HG03039 (cell line): ENCODE measurements at regions not wholly inside any gene's neighbourhood (a gene's known extent, or its start where the extent isn't known, plus 50 kb on each side); places are given as distances from the start of the nearest gene placed in this dataset.

Source experiments
- ATAC-seq: cut with Tn5 transposase; IDR thresholded peaks from one replicate; pipeline ENCODE4 v1.9.1; 2021; ENCODE audit warnings: mild to moderate bottlenecking, moderate library complexity; ENCODE audit not compliant: unreplicated experiment

- ATAC-seq: no peak
Observed at GRCh38 chr1:208628022-208628914, 384.1 kb upstream of the PLXNA2 start.

DNA sequence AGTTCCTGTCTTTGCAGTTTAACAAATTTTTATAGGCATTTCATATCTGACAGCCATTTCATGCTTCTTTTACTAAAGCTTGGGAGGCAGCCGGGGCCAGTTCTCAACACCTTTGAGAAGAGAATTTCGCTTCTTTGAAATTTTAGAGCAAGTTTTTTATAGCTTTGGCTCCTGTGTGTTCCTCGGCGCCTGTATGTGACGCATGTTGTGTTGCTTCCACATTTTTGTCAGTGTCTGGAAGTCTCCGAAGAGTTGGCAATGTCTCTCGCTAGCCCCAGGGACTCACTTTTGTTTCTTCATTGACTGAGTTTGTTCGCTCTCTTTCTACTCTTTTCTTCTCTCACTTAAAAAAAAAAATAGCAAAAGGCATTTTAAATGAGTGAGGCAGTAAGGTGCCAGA lies 386.9 kb upstream of the PLXNA2 start:
- no peak for ATAC-seq

GRCh38 chr1:208631506-208631905 lies 387.3 kb upstream of the PLXNA2 start:
- ATAC-seq: no peak

DNA sequence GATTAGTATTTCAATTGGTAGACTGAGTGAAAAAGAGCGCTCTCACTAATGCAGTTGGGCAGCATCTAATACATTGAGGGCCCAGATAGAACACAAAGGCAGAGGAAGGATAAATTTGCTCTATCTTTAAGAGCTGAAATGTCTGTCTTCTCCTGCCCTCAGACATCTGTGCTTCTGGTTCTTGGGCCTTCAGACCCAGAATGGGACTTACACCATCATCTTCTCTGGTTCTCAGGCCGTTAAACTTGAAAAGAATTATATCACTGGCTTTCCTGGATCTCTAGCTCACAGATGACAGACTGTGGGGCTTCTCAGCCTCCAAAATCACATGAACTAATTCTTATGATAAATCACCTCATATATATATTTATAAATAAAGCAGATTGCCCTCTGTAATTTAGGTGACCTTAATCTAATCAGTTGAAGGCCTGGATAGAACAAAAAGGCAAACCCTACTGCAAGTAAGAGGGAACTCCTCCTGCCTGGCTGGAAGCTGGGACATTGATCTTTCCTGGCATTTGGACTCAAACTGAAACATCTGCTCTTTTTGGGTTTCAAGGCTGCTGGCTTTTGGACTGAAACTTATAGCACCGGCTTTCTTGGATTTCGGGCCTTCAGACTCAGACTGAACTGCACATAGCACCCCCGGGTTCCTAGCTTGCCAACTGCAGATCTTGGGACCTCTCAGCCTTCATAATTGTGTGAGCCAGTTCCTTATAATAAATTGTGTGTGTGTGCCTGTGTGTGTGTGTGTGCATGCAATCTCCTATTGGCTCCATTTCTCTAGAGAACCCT lies 390.4 kb upstream of the PLXNA2 start:
- no peak for ATAC-seq

DNA sequence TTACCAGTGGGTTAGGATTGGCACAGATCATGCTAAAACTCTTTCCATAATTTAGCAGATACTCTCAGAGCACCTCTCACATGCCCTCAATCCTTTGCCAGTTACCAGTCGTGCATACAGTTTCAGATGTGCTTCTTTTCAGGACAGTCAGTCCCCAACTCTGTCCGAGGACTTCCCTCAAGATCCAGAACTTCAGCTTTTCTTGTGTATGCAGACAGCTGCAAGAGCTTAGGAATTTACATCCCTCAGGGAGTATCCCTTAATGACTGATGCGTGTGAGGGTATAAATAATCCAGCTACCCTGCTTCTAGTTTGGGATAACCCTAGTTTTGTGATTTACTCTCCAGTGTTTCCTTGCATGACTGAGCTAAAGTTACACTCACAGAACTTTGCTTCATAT lies 393.0 kb upstream of the PLXNA2 start:
- ATAC-seq: no peak

- ATAC-seq: no peak
Observed at GRCh38 chr1:208639382-208639781, 395.2 kb upstream of the PLXNA2 start.

DNA sequence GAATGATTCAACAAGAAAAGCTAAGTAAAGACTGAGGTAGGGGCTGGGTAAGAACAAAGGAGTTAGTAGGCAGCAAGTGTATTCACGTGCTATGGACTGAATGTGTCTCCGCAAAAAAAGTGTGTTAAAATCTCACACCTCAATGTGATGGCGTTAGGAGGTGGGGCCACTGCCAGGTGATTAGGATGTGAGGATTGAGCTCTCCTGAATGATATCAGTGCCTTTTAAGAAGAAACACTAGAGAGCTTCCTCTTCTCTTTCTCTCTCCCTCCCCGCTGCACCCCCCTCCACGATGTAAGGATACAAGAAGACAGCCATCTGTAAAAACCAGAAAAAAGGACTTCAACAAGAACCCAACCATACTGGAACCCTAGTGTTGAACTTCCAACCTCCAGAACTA lies 396.1 kb upstream of the PLXNA2 start:
- no peak for ATAC-seq

DNA sequence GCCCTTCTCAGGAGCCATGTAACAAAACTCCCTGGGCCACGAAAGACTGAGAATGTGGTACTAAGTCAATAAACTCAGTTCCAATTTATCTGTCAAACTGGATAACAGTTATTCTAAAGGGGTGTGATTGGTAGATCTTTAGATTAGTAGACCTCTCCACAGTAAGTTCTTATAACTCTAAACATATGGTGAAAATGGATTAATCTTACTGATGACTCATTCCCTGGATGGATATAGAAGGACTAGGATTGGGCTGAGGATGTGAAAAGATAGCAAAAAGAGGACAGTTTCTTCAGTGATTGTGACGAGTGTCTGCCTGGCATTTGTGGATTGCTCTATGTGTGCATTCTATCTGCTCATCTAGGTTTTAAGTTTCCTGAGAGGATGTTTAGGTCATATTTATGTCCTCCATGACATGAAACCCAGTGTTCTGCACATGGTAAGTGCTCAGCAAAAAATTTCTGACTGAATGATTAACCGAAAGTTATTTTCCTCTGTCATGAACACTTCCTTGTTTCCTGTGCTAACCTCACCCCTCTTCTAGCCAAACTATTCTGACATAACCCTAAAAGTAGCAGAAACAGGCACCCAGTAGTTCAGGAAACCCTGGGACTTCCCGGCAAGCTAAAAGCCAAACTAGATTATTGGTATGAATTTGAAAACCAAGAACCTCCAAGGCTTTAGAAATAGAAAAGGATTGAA lies 397.5 kb upstream of the PLXNA2 start:
- ATAC-seq: no peak

DNA sequence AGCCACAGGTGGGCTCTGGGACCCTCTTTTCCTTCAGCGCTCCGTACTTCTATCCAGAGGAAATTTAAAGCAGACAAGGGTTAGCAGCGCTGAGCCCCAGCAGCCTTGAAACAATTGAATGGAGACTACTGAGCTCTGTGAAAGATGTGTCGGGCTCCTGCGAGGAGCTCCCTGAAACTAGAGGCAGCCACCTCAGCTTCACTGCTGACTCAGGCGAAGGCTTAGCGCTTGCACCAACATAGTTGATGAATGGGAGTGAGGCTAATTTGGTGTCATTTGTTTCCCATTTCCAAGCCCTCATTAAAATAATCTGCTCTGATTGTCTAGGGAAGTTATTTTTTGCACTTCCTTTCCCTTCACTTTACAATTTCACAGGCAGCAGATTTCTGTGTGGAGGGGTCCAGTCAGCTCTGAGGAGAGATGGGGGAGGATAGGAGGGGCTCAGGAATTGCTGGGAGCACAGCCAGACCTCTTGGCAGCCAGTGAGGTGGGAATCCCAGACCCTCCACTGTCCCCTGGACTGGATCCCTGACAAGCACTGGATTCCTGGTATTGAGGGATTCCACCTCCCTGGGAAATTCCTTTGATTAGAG lies 398.9 kb upstream of the PLXNA2 start:
- ATAC-seq: no peak

DNA sequence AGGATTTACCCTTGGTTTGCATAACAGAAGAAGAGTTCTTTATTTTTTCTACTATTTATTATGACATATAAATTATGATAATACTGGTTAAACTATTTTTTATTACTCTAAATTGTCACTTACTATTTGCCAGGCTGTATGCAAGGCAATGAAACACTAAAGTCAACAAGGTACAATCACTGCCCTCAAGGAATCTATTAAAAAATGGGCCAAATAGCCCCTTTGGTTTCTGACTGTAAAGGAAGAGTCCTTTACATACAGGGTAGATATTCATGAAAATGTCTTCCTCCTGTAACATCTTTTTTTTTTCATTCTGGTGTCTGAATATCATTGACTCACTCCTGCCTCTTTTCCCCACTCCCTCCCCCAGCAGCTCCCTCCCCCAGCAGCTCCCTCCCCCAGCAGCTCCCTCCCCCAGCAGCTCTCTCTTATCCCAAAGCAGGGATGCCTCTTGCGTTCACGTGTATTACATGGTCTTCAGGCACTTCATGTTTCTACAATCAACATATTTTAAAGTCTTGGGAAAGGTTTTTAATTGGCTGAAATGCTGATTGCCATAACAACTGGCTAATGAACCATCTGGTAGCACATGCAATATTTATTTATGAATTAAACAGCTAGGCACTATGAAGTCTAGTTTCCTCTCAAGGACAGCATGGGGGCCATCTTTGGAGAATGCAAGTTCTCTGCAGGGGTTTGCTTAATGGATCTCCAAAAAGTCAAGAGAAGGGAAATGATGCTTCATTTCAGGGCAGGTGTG lies 400.4 kb upstream of the PLXNA2 start:
- no peak for ATAC-seq

GRCh38 chr1:208646431-208646830 lies 402.2 kb upstream of the PLXNA2 start:
- ATAC-seq: no peak

GRCh38 chr1:208648146-208648545 lies 404.0 kb upstream of the PLXNA2 start:
- ATAC-seq: no peak

- peak; percentile 77 for ATAC-seq
Observed at GRCh38 chr1:208652296-208653160, 408.3 kb upstream of the PLXNA2 start.

- ATAC-seq: no peak
Observed at GRCh38 chr1:208653426-208653825, 409.2 kb upstream of the PLXNA2 start.

DNA sequence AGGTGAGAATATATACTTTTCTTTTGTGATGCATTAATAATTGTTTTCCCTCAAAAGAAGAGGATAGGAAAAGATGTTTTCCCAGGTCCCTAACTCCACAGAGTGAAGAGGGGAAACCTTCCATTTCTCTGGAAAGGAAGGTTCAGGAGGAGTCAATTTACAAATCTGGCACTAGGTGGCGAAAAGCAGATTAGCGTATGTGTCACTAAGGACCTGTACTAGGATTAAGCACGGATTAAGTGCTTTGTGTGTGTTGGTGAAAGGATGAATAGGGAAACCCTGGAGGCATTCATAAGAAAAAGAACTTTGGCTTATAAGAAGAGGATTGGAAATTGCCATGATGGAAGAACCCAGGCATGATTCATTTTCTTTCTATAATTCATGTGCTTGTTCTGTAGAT lies 410.1 kb upstream of the PLXNA2 start:
- no peak for ATAC-seq

- no peak for ATAC-seq
Observed at GRCh38 chr1:208665936-208666335, 421.8 kb upstream of the PLXNA2 start.

GRCh38 chr1:208668991-208669390 lies 424.8 kb upstream of the PLXNA2 start:
- no peak for ATAC-seq

DNA sequence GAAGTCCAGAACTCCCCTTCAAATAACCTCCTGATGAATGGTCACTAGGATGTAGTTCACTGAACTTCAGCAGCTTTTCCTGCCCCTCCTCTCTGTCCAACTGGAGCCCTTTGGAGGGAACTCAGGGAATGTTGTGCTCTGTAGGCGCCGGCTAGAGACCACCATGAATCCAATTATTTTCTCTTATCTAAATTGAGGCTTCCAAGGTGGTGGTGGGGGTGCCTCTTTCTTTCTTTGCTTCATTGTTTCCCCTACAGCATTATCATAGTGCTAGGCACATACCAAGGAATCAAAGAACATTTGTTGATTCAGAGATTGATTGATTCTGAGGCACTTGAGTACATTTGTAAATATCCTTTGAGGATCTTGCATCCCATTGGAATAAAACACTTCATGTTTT lies 426.6 kb upstream of the PLXNA2 start:
- ATAC-seq: no peak

- no peak for ATAC-seq
Observed at GRCh38 chr1:208681878-208682663, 437.9 kb upstream of the PLXNA2 start.
